K562 (cell line): ENCODE measurements at regions not wholly inside any gene's neighbourhood (a gene's known extent, or its start where the extent isn't known, plus 50 kb on each side); places are given as distances from the start of the nearest gene placed in this dataset.

Experiments
- ATF1 ChIP-seq, 2 experiments: fragments of 450-650 bp in 1 of 2; IDR thresholded peaks; 2 replicates each; pipeline ENCODE4 v1.6.1; 2016; ENCODE audit warnings: missing compliant biosample characterization in 1 of 2, missing genetic modification characterization in 1 of 2
- FOXM1 ChIP-seq, 2 experiments: fragments of 450-650 bp in 1 of 2; sonication (generic) in 1 of 2; formaldehyde crosslinking in 1 of 2; IDR thresholded peaks; 2 replicates each; pipeline versions ENCODE4 v1.6.1 to v1.9.0; 2017 to 2022; ENCODE audit warnings: low read depth in 2 of 2, mild to moderate bottlenecking in 2 of 2, missing genetic modification reagents in 1 of 2, moderate library complexity in 1 of 2
- HDAC8 ChIP-seq: fragments of 450-650 bp; IDR thresholded peaks from 2 replicates; pipeline ENCODE4 v1.6.1; 2016; ENCODE audit warnings: mild to moderate bottlenecking, missing genetic modification characterization, moderate library complexity, missing compliant biosample characterization
- RREB1 ChIP-seq: fragments of 250-450 bp; sonication (Bioruptor Pico); IDR thresholded peaks from 2 replicates; pipeline ENCODE4 v1.4.0; 2020
- STAT5B ChIP-seq: fragments of 250-450 bp; sonication (Bioruptor Pico); IDR thresholded peaks from 2 replicates; pipeline ENCODE4 v1.8.0; 2021; ENCODE audit warnings: mild to moderate bottlenecking, inconsistent platforms
- TEAD4 ChIP-seq, 2 experiments: sonication (generic) in 1 of 2; formaldehyde crosslinking in 1 of 2; IDR thresholded peaks; 2 replicates each; pipeline versions ENCODE4 v1.6.1 to v1.8.0; 2012 to 2022; ENCODE audit warnings: borderline replicate concordance in 1 of 2, inconsistent platforms in 1 of 2, low read length in 1 of 2, mild to moderate bottlenecking in 1 of 2, missing genetic modification reagents in 1 of 2
- ZNF282 ChIP-seq: sonication (generic); formaldehyde crosslinking; IDR thresholded peaks from 2 replicates; pipeline ENCODE4 v1.8.1; 2023; ENCODE audit warnings: missing genetic modification reagents
- TF ChIP-seq, protein P1 (sequence below): IDR thresholded peaks from 2 replicates; pipeline ENCODE4 v1.6.1; 2011; ENCODE audit warnings: borderline replicate concordance, low read depth, mild to moderate bottlenecking, moderate library complexity, low read length; ENCODE audit not compliant: insufficient read depth, poor library complexity, severe bottlenecking
- TF ChIP-seq, protein P2 (sequence below): fragments of 250-450 bp; sonication (Bioruptor Pico); IDR thresholded peaks from 2 replicates; pipeline ENCODE4 v1.8.0; 2021; ENCODE audit warnings: moderate library complexity, mild to moderate bottlenecking, inconsistent platforms

DNA sequence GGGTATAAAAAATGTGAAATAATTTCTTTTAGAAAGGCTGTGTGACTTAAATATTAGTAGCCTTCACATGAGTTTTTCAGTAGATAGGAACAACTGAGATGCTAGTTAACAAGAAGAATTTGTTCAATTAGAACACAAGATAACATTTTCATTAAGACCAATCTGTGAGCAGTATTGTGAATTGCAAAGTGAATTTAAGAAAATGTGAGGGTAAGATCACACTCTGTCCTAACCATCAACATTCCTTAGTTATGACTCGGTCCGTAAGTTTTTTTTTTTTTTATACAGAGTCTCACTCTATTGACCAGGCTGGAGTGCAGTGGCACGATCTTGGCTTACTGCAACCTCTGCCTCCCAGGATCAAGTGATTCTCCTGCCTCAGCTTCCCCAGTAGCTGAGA is 180.2 kb upstream of the EGFLAM start (continued):
- no peak for TF ChIP-seq RREB1 (CRISPR knock-in tag)
- no peak for TF ChIP-seq ZNF282 (CRISPR knock-in tag)
- no peak for TF ChIP-seq HDAC8
- TF ChIP-seq, protein P1, sequence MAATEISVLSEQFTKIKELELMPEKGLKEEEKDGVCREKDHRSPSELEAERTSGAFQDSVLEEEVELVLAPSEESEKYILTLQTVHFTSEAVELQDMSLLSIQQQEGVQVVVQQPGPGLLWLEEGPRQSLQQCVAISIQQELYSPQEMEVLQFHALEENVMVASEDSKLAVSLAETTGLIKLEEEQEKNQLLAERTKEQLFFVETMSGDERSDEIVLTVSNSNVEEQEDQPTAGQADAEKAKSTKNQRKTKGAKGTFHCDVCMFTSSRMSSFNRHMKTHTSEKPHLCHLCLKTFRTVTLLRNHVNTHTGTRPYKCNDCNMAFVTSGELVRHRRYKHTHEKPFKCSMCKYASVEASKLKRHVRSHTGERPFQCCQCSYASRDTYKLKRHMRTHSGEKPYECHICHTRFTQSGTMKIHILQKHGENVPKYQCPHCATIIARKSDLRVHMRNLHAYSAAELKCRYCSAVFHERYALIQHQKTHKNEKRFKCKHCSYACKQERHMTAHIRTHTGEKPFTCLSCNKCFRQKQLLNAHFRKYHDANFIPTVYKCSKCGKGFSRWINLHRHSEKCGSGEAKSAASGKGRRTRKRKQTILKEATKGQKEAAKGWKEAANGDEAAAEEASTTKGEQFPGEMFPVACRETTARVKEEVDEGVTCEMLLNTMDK = no peak
- TF ChIP-seq STAT5B (CRISPR knock-in tag) = no peak
- TF ChIP-seq, protein P2, sequence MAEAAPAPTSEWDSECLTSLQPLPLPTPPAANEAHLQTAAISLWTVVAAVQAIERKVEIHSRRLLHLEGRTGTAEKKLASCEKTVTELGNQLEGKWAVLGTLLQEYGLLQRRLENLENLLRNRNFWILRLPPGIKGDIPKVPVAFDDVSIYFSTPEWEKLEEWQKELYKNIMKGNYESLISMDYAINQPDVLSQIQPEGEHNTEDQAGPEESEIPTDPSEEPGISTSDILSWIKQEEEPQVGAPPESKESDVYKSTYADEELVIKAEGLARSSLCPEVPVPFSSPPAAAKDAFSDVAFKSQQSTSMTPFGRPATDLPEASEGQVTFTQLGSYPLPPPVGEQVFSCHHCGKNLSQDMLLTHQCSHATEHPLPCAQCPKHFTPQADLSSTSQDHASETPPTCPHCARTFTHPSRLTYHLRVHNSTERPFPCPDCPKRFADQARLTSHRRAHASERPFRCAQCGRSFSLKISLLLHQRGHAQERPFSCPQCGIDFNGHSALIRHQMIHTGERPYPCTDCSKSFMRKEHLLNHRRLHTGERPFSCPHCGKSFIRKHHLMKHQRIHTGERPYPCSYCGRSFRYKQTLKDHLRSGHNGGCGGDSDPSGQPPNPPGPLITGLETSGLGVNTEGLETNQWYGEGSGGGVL (CRISPR knock-in tag) = no peak
- TF ChIP-seq TEAD4 (IDR thresholded peaks at IDR 0.05; ENCODE audit: low read length) = no peak
- no peak for TF ChIP-seq TEAD4 (CRISPR knock-in tag; IDR thresholded peaks at IDR 0.05; ENCODE audit: borderline replicate concordance)
- no peak for TF ChIP-seq FOXM1 (IDR thresholded peaks at IDR 0.05; ENCODE audit: low read depth)
- TF ChIP-seq FOXM1 (CRISPR knock-in tag; IDR thresholded peaks at IDR 0.05; ENCODE audit: low read depth) = no peak
- no peak for TF ChIP-seq ATF1 (CRISPR knock-in tag; IDR thresholded peaks at IDR 0.05)
- no peak for TF ChIP-seq ATF1 (tag; IDR thresholded peaks at IDR 0.05)
